WERI-Rb-1 (cell line): ENCODE measurements at regions not wholly inside any gene's neighbourhood (a gene's known extent, or its start where the extent isn't known, plus 50 kb on each side); places are given as distances from the start of the nearest gene placed in this dataset.
"Not testable (repeated sequence)": the region's sequence is repeated elsewhere in the genome, so short reads cannot be mapped to it uniquely, and the experiment has no call there.

Experiments used
- DNase-seq: peaks from one replicate; pipeline ENCODE4 v3.0.0-alpha.2; 2020
- H3K27ac ChIP-seq: fragments of 250-450 bp; sonication (Bioruptor Pico); 2 replicates; pipeline ENCODE4 v1.5.1; 2020; ENCODE audit warnings: mild to moderate bottlenecking, moderate library complexity
- H3K27me3 ChIP-seq: fragments of 250-450 bp; sonication (Bioruptor Pico); 2 replicates; pipeline ENCODE4 v1.5.1; 2021; ENCODE audit warnings: mild to moderate bottlenecking, low read depth, moderate library complexity; ENCODE audit not compliant: insufficient read depth, severe bottlenecking
- H3K36me3 ChIP-seq: fragments of 250-450 bp; sonication (Bioruptor Pico); 2 replicates; pipeline ENCODE4 v1.5.1; 2020; ENCODE audit warnings: mild to moderate bottlenecking, moderate library complexity
- H3K4me3 ChIP-seq: 2 replicates; pipeline ENCODE4 v1.5.1; 2011; ENCODE audit warnings: low read depth, mild to moderate bottlenecking, control low read depth, low read length
- H3K9me3 ChIP-seq: fragments of 250-450 bp; sonication (Bioruptor Pico); 2 replicates; pipeline ENCODE4 v1.5.1; 2021; ENCODE audit warnings: mild to moderate bottlenecking, moderate library complexity; ENCODE audit not compliant: severe bottlenecking
- CTCF ChIP-seq: IDR thresholded peaks from 2 replicates; pipeline ENCODE4 v1.5.1; 2011; ENCODE audit warnings: low read depth, mild to moderate bottlenecking, control low read depth, inconsistent platforms, low read length

- TF ChIP-seq CTCF, result no peak
- H3K9me3 ChIP-seq, result no peaks in the 10 kb centered on the region
- DNase-seq, result no peak
- no peaks in the 10 kb centered on the region for H3K27me3 ChIP-seq
- H3K4me3 ChIP-seq, result no peak overlapping the region
- H3K36me3 ChIP-seq, result no peaks in the 10 kb centered on the region
- H3K27ac ChIP-seq, result no peak overlapping the region
Observed at GRCh38 chr15:59817834-59818233, 128.7 kb upstream of the BNIP2 start.

DNA sequence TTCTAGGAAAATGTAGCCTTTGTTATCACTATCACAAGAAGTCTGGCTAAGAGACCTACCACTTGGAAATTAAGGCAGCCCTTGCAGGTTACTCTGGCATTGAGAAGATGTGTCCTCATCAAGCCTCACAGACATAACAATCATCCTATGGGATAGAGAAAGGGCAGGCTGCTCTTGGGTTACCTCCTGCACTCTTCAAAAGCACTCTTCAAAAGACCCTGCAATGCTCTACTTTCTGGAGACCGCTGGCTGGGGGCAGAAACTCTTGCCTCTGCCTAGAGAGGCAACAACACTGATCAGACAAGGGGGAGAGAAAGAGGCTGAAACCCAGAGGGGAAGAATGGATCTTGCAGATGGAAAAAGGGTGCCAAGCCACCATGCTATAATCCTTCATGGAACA is 127.9 kb upstream of the BNIP2 start:
- Histone ChIP-seq H3K4me3 (no peak overlapping the region), H3K27ac (no peak overlapping the region), H3K27me3 (no peaks in the 10 kb centered on the region), H3K36me3 (no peaks in the 10 kb centered on the region), H3K9me3 (no peaks in the 10 kb centered on the region)
- no peak for DNase-seq
- TF ChIP-seq CTCF, result no peak

DNA sequence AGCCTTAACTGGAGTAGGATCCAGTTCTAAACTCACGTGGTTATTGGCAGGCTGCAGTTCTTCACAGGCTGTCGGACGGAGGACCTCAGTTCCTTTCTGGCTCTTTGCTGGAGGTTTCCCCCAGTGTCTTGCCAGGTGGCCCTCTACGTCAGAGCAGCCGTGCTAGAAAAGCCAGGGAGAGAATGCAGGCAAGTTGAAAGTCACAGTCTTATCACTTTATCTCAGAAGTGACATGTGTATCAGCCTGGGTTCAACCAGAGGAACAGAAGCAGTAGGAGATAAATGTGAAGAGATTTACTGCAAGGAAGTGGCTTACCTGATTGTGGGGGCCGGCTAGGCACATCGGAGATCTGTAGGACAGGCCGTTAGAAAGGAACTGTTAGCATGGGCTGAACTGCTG is 125.3 kb upstream of the BNIP2 start:
- H3K4me3 ChIP-seq, result no peak overlapping the region
- H3K27me3 ChIP-seq, result no peaks in the 10 kb centered on the region
- peak overlapping the region; percentile 17; the same call in 1 of the 2 replicates for H3K27ac ChIP-seq
- no peaks in the 10 kb centered on the region for H3K36me3 ChIP-seq
- TF ChIP-seq CTCF, result no peak
- peak; percentile 16 for DNase-seq
- H3K9me3 ChIP-seq, result no peaks in the 10 kb centered on the region

DNA sequence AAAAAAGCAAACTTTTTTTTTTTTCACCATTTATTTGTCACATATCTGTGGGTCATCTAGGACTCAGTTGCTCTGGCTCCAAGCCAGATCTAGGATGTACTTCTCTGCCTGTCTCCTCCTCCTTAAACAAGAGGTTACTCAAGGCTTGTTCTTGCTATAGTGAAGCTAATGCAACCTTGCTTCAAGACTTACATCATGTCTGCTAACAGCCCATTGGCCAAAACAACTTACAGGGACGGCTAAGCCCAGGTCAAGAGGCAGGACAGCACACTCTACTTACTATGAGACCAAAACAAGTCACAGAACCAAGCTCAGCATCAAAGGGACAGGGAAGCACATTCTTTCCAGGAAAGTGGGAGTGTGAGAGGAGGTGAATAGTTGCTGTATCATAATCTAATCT is 123.8 kb upstream of the BNIP2 start:
- Histone ChIP-seq H3K4me3 (no peak overlapping the region), H3K27ac (peak overlapping the region; percentile 67), H3K9me3 (no peaks in the 10 kb centered on the region), H3K36me3 (no peaks in the 10 kb centered on the region), H3K27me3 (no peaks in the 10 kb centered on the region)
- DNase-seq, result peak; percentile 10
- TF ChIP-seq CTCF, result no peak

- Histone ChIP-seq H3K36me3 (no peaks in the 10 kb centered on the region), H3K4me3 (peak overlapping the region; percentile 26), H3K27ac (peak overlapping the region; percentile 67), H3K27me3 (no peaks in the 10 kb centered on the region), H3K9me3 (no peaks in the 10 kb centered on the region)
- DNase-seq, result peak; percentile 59
- TF ChIP-seq CTCF, result no peak
Observed at GRCh38 chr15:59812250-59812870, 123.2 kb upstream of the BNIP2 start.

GRCh38 chr15:59803293-59803966 is 114.3 kb upstream of the BNIP2 start:
- not testable (repeated sequence) for H3K27ac ChIP-seq, H3K36me3 ChIP-seq, H3K4me3 ChIP-seq, H3K27me3 ChIP-seq, H3K9me3 ChIP-seq, DNase-seq
